IPS-11a (cell line): ENCODE measurements at regions not wholly inside any gene's neighbourhood (a gene's known extent, or its start where the extent isn't known, plus 50 kb on each side); places are given as distances from the start of the nearest gene placed in this dataset.

Experiments
- H3K4me3 ChIP-seq: one replicate; pipeline ENCODE4 v1.5.1; 2013; ENCODE audit warnings: low read depth, low read length, control low read depth

GRCh38 chr15:46178138-46178537 is 543.3 kb downstream of the SQOR start:
- no peak overlapping the region for H3K4me3 ChIP-seq

- no peak overlapping the region for H3K4me3 ChIP-seq
Measured at GRCh38 chr15:46207341-46207740, 572.5 kb downstream of the SQOR start.

DNA sequence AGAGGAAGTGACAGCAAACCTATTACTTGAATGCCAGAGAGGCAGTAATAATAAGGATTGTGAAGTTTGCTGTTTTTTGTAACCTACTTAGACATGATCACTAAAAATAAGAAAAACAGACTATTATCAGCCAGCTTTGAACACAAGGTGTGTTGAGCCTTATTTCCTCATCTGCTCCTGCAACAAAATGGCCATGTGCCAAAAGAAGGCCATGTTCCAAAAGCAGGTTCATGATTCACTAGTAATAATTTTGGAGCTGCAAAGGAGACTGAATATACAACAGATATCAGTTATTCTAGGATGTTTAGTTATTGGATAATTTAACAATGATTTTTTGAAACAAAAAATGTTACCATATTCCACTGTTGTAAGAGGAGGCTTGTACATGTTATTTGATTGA is 578.7 kb downstream of the SQOR start:
- no peak overlapping the region for H3K4me3 ChIP-seq

GRCh38 chr15:46222826-46223225 is 588.0 kb downstream of the SQOR start:
- no peak overlapping the region for H3K4me3 ChIP-seq

DNA sequence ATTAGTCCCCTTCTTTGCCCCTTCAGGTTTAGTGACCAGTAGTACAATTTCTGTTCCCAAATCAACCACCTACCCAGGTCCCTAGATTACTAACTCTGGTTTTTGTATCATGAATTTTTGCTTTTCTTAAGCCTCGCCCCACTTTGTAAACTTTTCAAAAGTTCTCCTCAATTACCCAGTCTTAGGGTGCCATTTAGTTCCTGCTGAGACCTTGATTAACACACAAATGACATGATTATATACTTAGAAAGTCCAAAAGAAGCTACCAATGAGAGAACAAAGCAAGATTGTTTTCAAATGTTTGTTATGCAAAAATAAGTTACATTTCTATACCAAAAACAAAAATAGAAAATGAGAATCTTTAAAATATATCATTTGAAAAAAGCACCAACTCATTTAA is 594.4 kb downstream of the SQOR start:
- no peak overlapping the region for H3K4me3 ChIP-seq

DNA sequence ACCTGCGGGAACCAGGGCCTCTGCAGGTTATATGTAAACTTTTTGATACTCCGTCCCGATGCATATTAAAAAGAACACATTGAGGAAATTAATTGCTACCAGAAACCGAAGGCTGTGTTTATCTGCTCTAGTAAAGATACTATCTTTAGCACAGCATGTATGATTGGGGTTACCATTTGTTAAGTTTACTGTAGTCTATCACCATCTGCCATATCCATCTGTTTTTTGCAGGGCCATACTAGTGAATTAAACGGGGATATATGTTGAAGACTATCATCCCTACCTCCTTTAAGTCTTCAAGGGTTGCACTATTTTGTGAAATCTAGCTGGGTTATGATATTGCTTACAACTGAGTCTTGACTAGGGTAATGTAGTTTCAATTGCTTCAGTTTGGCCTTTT is 597.0 kb downstream of the SQOR start:
- no peak overlapping the region for H3K4me3 ChIP-seq

GRCh38 chr15:46232471-46232870 is 597.6 kb downstream of the SQOR start:
- no peak overlapping the region for H3K4me3 ChIP-seq

- no peak overlapping the region for H3K4me3 ChIP-seq
Measured at GRCh38 chr15:46242935-46243334, 608.1 kb downstream of the SQOR start.

DNA sequence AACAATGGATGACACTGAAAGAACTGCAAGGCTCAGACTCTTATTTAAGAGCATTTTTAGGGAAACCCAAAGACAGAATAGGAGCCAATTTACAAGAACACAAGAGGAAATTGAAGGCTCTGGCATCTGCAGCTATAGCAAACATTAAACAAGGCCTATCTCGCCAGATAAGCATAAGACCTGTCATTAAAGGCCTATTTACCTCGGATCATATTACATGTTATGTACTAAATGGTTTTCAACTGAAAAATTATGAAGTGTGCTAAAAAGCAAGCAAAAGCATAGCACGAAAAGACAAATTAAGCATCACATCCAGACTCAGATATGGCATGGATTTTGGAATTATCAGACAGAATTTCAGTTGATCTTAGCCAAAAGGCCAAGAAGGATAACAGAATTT is 617.1 kb downstream of the SQOR start:
- H3K4me3 ChIP-seq, result no peak overlapping the region

DNA sequence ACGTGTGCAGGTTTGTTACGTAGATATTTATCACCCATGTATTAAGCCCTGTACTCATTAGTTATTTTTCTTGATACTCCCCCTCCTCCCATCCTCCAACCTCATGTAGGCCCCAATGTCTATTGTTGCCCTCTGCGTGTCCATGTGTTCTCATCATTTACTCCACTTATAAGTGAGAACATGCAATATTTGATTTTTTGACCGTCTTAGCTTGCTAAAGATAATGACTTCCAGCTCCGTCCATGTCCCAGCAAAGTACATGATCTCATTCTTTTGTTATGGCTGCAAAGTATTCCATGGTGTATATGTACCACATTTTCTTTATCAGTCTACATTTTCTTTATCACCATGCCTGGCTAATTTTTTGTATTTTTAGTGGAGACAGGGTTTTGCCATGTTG is 623.2 kb downstream of the SQOR start:
- H3K4me3 ChIP-seq, result no peak overlapping the region

DNA sequence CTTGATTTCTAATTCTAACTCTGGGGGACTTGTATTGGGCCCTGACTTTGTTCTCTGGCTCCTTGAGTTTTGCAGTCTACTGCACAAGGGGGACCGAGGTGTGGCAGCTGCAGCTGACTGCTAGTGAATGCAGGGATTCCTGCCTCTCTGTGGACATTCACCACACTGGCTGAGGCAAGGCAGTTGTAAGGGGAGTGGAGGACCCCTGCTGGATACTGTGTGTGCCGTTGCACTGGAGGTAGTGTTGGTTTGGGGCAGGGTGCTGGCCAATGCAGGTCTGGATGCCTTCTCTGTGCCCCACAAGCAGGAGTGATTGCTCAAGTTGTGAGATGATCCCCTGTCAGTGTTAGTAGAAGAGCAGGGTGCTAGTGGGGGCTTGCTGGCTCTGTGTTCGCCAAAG is 626.1 kb downstream of the SQOR start:
- H3K4me3 ChIP-seq, result no peak overlapping the region

DNA sequence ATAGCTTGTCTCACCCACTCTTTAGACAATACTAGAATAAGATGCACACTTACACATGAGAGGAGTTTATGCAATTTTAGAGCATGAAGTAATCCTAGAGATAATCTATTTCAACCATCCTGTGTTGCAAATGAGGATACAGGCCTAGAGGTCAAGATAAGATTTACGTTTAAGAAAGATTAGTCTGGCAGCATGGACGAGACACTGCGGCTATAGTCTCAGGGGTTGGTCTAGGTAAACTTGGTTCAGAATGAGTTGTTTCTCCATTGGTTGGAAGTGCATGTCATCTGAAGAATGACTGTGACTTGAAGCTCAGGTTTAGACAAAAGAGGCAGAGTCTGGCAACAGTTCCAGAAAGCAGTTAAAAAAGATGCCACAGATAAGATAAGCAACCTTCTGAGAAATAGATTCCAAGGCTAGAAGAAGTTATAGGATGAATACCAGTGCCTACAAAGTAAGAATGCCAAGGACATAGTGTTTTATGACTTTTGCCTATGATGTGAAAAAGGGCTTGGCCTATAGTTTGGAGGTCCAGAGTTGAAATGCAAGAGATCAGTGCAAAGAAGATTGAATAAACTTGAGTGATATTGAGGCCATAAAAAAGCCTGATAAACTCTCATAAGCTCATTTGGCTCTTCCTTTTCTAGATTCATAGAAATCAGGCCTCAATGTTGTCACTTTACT is 631.0 kb downstream of the SQOR start:
- H3K4me3 ChIP-seq, result no peak overlapping the region

DNA sequence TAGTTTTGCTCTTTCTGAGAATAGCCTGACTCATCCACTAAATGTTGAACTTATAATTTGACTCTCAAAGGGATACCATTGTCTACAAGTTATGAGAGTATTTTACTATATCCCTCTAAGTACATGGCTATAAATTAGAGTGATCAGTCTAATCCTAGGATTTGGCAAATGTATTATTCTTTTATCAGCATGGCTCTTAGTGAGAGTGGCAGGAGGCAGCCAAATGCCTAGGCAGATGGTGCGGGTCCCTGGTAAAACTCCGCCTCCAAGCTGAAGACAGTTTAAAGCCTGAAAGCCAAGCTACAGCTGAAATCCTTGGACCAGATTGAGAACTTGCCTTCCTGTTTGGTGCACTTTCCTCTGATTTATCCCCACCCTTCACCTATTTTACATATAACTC is 631.8 kb downstream of the SQOR start:
- no peak overlapping the region for H3K4me3 ChIP-seq

DNA sequence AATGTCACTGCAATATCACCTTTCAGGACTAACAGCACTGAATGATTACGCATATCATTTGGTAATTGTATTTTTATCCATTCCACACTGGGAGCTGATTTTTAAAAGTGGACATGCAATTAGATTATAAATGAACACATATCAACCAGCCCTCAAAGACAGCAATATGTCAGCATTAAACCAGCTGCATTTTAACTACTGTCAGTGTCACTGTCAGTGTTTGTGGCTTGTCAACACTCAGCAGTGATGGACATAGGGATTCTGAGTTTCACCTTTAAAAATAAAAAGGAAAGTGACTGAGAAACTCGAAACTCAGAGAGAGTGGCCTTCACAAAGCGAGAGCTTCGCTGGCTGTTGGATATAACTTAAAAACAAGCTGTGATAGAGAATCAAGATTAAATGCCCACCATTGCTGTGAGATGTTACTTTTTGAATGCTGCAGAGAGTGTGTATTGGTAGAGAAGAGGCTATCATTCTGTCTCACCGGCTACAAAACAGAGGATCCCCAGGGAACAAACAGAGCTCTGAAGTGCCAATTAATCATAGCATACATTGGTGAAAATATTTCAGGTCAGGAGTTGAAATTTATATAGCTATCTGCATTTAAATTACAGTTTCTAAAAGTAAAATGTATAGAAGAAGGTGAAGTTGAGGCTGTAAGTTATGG is 635.8 kb downstream of the SQOR start:
- H3K4me3 ChIP-seq, result no peak overlapping the region

- H3K4me3 ChIP-seq, result no peak overlapping the region
Measured at GRCh38 chr15:46275701-46276100, 640.9 kb downstream of the SQOR start.

GRCh38 chr15:46277451-46277850 is 642.6 kb downstream of the SQOR start:
- no peak overlapping the region for H3K4me3 ChIP-seq

DNA sequence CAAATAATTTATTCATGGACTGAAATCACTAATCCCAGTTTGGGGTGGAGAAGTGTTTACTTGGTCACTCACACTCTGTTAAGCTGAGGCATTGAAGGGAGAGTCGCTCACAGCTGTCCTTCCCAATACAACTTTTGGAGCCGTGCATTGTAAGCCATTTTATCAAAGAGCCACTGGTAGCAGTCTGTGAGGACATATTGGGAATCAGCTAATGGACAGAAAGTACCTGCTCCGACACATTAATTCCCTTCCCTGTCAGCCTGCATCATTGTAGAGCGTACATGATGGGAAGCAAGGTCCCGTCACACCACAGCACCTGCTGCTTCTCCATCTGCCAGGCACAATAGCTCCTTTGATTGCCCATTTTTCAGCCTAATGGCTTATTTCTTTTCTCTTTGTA is 643.2 kb downstream of the SQOR start:
- H3K4me3 ChIP-seq, result no peak overlapping the region

GRCh38 chr15:46278486-46279090 is 643.8 kb downstream of the SQOR start:
- no peak overlapping the region for H3K4me3 ChIP-seq

GRCh38 chr15:46280762-46281542 is 646.1 kb downstream of the SQOR start:
- no peak overlapping the region for H3K4me3 ChIP-seq

DNA sequence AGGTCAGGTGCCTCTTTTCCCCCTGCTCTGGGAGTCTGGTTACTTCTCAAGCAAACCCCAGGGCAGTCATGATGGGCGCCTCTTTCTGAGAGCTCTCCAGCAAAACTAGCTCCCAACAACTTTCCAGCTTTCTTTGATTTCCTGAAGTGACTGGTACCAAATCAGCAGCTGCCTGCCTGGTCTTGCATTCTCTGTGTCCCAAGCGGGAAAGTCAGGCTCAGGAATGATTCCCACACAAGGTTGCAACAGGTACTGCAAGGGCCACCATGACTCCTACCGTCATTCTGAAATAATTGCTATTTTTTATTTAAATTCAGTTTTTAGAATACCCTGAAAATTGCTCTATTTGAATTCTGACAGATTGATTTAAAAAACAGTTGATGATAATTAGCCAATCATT is 658.7 kb downstream of the SQOR start:
- no peak overlapping the region for H3K4me3 ChIP-seq

DNA sequence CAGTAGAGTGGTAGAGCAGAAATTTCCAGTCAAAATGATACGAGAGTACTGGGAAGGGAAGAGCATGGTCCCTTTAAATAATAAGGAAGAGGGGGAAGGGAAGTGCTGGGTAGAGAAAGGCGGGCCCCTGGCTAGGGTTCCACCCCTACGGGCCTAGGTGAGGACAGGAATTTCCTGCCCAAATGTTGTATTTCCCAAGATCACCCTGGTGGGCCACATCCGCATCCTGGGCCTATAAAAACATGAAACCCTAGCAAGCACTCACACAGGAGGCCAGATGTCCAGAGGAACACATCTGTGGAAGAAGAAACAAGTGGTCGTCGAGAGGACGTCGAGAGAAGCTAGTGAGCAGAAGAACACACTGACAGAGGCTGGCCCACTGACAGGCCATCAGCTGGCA is 661.2 kb downstream of the SQOR start:
- H3K4me3 ChIP-seq, result no peak overlapping the region

DNA sequence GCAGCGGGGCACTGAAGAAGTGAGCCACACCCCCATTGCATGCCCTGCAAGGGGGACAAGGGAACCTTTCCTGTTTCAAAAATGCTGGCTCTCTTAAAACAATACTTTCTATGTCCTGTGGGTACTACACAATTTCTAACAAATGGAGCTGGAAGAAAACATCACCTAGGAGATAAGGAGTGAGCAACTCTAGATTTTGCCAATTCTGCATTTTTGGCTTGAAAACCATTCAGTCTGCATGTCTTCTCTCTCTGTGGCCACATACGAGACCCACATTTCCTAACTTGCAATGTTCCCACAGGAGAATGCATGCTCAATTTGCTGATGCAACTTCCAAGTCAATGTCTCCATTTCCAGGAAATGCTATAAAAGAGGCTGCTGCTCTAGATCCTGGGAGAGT is 662.0 kb downstream of the SQOR start:
- no peak overlapping the region for H3K4me3 ChIP-seq
